HG03175 (cell line): ENCODE measurements at regions not wholly inside any gene's neighbourhood (a gene's known extent, or its start where the extent isn't known, plus 50 kb on each side); places are given as distances from the start of the nearest gene placed in this dataset.

ENCODE experiments used
- ATAC-seq: cut with Tn5 transposase; IDR thresholded peaks from one replicate; pipeline ENCODE4 v1.9.1; 2021; ENCODE audit warnings: mild to moderate bottlenecking, moderate library complexity; ENCODE audit not compliant: unreplicated experiment

DNA sequence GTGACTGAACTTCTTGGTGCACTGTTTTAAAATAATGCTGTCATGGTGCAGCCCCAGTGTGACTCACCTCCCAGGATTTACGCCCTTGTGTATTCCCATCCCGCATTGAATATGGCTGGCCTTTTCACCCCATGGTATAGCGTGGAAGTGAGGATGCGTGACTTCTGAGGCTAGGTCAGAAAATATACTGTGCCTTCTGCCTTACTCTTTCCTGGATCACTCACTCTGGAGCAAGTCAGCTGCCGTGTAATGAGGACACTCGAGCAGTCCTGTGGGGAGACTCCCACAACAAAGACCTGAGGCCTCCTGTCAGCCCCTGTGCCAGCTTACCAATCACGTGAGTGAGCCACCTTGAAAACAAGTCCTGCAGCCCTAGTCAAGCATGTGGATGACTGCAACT is 471.9 kb upstream of the KIRREL3 start:
- ATAC-seq: no peak

DNA sequence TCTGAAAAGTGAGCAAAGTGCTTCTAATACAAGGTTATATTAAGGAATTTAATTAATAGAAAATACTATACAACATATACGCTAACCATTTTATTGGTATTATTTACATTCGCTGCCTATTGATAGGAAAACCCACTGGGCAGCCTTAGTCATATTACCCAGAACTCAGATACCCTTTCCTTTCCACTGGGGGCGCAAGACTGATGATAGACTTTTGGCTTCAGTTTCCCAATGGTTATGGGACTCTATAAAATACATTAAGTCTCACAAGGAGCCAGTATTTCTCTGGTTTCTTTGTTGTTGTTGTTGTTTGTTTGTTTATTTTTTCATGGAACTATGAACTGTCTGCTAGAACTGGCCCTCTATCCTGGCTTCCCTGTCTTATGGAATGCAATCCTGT is 471.1 kb upstream of the KIRREL3 start:
- no peak for ATAC-seq

DNA sequence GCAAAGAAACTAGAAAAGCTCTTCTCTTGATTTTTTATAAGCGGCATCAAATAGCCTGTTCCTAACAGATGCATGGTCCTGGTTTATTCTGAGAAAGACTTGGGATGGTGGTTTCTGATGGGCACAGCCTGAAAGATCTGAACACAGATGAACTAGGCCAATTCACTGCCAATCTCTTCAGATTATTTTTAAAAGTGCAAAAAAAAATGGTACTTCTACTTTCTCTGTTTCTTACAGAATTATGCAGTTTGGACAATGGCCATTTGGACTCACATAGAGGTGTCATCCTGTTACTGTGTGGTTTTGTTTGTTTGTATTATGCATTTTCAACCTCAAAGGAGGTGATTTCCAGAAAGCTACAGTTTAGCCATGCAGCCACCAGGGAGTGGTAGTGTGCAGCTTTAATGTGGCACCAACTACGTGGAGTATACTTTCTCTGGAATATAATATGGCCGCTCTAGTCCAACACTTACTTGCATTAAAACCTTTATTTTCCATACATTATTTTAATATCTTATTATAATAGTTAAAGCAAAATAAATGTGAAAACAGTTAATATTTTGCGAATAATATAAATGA is 469.8 kb upstream of the KIRREL3 start:
- ATAC-seq: peak; percentile 71

DNA sequence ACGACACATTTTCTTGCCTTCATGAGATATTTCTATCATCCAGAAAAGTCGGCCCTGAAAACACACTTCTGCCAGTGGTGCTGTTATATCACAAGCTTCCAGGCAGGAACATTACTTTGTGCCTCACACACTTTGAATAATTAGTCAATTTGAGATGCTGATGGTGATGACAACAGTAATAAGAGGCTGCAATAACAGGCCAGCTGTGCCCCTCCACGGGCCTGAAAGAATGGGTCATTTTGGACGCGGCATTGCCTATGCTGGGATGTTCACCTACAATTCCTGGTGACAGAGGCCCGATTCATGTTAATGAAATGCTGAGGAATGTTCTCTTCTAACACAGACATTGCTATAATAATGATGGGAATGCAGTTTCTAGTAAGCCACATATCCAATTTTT is 463.8 kb upstream of the KIRREL3 start:
- ATAC-seq: no peak

DNA sequence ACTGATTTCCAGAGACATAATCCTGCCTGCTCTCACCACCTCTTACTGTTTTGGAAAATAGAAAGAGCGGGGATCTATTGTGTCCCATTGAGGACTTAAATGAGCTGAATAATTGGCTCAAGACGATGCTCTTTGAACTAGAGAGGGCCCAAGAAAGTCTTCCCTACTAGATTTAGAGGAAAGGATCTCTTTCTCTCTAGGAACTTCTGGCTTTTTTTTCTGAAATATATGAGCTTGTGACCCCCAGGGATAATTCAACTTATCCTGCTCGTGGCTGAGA is 461.4 kb upstream of the KIRREL3 start:
- ATAC-seq: no peak

DNA sequence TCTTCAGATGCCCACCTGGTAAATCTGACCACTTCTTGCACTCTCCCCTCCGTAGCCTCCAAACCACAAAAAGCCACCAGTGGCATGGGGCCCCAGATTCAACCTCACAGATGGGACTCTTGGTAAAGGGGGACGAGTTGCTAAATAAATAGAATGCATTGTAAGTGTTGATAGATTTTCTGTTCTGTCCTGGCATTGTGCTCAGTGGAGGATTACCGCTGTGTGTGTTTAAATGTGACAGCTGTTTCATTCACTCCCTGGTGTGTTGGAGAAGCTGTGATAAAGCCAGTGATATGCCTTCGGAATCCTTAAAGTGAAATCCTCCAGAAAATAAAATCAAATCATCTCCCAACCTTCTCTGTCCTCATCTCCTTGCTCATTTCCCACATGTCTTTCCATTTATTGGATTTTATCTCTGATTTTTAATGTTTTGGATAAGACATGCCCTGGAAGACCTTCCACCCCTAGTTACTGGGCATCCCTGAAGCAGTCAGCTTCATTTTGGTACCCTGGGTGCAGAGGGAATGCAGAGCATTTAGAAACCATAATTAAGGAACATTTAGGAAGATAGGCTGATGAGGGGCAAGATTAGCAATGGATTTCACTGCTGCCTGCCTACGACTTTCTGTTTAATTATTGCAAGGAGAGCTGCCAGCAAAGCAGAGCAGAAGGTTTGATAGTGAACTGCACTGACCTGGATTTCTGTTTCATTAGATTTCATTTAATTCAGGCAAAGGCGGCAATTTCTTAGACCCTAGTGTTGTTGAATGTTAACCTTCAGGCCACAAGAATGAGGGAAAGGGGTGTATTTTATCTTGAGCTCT is 460.9 kb upstream of the KIRREL3 start:
- ATAC-seq: no peak

DNA sequence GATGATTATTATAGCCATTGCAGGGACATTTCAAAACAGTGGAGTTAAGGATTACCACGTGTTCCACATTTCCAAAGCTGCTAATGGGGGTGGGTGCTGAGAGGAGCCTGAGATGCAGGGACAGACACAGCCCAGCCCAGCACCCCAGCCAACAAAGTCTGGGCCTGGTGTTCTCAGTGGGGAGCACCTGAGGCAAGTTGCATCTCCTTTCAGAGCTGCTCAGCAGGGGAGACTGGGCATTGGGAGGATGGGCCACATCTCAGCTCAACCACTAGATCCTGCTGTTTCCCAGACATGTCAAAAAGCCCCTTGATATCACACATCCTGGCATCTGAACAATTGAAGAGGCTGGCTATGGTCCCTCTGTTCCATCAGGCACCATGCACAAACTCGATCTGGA is 458.0 kb upstream of the KIRREL3 start:
- no peak for ATAC-seq

DNA sequence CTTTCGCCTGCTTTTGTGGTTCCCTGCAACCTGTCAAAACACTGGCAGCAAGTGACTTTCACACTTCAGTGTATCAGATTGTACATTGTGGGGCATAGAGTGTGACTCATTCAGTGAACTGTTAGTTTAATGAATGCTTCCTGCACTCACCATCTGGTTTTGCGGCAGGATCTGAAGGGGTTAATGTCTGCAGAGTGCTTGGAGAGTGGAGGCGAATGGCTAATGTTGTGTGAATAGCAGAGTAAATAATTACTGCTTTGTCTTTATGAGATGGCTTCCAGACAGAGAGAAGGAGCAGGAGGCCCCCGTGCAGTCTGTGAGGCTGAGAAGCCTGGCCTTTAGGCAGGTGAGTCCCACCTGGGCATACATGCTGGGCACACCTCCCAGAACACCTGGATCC is 454.3 kb upstream of the KIRREL3 start:
- no peak for ATAC-seq

DNA sequence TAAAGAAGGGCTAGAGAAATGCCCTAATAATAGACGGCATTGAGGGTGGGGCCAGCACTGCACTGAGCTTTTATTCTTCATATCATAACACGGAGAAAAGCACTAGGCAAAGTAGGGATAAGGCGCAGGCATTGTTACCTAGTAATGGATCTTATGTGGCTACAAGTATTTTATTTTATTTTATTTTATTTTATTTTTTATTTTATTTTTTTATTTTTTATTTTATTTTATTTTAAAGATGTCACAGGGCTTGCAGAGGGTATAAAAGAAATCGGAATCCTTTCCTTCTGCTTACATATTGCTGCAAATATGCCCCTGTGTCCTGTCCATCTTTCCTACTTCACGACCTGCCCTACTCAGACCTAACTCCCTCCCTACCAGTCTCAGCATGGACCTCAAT is 452.0 kb upstream of the KIRREL3 start:
- no peak for ATAC-seq

DNA sequence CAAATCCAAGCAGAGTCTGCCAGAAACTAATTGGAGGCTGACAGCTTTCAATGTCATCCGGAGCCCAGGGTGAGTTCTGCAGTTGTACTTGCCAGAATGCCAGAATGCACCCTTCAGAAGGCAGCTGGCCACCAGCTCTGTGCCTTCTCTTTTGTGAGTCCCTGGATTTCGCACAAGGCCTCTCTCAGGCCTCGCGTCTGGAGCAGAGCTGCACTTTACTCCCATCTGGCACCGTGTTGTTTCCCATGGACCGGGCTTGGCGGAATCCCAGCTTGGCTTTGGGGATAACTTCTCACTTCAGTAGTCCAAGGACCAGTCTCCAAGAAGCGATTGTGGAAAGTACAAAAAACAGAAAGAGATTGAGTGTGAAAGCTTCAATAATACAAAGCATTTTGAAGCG is 451.3 kb upstream of the KIRREL3 start:
- no peak for ATAC-seq

DNA sequence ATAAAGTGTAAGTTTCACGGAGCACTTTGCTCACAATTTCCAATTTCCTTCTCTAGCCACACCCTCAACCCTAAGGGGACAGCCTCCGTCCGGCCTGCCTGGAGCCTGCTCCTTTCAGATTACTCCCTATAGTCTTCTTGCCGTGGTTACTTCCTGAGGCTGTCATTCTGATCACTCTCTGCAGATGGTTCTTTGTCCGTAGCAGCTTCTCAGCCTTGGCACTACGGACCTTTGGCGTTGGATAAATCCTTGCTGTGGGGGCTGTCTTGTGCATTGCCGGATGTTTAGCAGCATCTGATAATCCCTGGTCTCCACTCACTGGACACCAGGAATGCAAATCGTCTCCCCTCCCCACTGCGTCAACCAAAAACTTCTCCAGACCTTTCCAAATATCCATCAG is 447.5 kb upstream of the KIRREL3 start:
- no peak for ATAC-seq

DNA sequence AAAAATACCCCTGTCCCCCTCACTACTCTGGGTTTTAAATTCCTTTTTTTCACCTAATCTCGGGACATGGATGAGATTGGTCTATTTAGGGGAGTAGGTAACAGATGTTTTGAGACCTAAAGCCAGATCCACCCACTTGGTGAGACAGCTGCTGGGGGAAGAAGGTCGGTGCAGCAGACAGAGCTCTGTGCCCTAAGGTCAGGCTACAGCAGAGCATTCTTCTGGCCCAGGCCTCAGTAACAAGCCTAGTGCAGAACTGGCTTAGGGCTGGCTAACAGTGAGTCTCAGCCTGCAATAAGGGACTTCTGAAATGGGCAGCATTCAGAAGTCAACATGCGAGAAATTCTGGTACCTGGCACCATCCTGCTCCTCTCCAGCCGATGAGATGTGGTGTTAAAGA is 444.9 kb upstream of the KIRREL3 start:
- ATAC-seq: no peak

DNA sequence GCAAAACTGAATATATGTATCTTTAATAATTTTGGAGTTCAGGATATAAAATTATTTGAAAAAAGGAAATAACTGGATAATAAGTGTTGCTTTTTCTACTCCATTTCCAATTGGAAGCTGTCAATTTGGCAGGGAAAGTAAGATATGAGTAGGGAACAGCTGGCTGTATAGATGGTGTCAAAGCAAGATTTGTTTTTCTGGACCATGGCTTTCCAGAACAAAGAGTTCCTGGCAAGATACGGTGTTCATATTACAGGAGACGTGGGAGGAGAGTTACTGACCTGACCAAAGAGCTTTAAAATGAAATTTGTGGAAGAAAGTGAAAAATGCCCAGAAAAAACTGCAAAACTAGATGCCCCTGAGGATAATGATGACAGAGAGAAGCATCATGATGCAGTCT is 442.7 kb upstream of the KIRREL3 start:
- no peak for ATAC-seq

DNA sequence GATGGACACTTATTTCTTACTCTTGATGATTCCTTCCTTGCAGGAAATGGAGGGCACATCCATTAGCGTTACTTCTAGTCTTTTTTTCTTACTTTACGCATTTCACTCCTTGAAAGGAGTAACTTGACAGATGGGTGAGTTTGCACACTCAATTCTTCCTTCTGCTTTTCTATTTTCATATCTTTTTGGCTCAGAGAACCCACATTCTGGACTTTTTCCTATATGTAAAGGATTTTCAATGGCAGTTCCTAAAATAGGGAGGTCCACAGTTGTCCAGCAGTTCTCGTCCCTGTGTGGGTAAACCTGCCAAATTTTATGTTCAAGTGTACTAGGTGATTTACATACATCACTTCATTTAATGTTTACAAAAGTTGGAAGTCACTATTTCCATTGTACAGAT is 440.0 kb upstream of the KIRREL3 start:
- no peak for ATAC-seq

DNA sequence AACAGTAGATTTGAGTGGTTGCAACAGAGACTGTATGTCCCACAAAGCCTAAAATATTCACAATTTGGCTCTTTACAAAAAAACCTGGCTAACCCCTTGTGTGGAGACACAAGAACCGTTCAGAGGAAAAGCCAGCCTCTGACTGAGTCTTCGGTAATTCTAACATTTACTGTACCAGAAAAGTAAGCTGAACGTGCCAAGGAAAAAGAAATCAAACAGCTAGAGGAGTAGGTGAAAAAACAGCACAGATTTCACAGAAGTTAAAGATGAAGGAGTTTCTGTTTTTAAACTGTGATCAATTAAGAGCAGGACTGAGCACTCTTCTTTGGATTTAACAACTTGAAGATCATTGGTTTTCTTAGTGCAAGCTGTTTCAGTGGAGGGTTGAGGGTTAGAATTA is 424.7 kb upstream of the KIRREL3 start:
- ATAC-seq: no peak

DNA sequence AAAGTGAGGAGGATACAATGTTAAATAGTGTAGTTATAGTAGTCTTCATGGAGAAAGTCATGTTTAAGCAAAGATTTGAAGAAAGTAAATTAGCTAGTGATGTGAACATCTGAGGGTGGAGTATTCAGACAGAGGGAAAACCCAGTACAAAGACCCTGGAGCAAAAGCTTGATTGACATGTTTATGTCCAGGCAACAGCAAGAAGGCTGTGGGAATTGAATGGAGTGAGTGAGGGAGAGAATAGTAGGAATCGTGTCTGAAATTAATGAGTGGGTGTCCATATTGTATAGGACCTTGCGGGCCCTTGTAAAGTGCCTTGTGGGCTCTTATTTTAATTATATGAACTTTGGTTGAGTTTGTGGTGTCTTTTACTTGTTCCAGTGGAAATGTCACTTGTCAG is 424.1 kb upstream of the KIRREL3 start:
- ATAC-seq: no peak

DNA sequence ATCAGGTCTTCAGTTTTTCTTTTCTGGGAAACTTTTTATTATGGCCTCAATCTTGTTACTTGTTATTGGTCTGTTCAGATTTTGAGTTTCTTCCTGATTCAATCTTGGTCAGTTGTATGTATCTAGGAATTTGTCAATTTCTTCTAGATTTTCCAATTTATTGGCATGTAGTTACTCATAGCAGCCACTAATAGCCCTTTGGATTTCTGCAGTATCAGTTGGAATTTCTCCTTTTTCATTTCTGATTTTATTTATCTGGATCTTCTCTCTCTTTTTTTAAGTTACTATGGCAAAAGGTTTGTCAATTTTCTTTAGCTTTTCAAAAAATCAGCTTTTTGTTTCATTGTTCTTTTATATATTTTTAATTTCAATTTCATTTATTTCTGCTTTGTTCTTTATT is 419.6 kb upstream of the KIRREL3 start:
- ATAC-seq: no peak

DNA sequence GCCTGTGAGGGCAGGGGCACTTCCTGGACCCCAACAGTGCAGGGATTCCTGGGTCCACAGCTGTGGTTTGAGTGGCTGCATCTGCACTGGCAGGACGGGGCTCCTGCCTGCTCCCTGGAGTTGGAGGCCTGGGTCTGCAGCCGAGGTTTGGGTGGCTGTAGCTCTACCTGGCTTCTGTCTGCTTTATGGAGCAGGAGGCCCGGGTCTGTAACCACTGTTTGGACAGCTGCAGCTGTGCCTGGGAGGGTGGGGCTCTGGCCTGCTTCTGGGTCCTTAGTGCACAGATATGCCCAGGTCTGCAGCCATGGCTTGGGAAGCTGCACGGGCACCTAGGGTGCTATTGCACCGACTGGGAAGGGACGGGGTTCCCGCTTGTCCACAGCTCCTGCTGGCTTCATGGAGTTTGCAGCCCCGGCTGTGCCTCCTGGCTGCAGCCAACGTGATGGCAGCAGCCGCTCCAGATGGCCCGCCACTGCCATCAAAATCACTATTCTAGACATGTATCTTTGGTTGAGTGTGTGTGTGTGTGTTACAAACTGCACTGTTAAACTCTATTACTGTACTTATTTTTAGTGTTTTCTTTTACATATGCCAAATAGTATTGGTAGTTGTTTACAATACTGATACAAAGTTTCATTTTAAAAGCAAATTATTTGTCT is 412.3 kb upstream of the KIRREL3 start:
- ATAC-seq: no peak

DNA sequence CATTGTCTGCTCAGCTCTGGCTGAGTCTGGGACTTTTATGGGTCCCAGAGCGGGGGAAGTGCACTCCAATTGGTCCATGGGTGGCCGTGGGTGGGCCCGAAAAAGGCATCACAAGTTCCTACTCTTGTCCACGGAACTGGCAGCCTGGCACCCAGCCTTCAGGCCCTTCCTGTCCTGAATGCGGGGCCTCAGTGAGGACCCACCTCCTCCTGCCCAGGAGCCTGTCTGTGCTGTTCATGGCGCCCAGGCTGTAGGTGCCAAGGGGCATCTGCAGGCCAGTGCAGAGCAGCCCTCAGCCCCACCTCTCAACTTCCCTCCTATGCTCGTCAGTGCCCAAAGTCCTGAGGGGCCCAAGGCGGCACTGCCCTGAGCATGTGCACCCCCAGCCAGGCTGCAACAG is 411.7 kb upstream of the KIRREL3 start:
- ATAC-seq: no peak

DNA sequence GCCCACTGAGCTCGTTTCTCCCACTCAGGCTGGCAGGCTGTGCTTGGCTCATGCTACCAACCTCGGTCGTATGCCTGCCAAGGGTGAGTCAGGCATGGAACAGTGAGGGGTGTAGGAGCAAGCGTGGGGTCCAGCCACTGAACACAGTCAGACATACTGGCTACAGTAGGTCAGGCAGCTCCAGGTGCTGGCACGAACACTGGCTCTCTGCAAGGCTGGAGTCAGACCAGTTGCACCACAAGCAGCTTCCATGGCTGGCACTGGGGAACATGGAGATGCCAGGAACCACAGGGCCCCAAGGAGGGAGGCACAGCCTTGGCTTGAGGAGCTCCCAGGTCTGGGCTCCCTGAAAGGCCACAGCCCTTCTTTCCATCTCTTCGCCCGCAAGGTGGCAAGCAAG is 410.7 kb upstream of the KIRREL3 start:
- no peak for ATAC-seq

DNA sequence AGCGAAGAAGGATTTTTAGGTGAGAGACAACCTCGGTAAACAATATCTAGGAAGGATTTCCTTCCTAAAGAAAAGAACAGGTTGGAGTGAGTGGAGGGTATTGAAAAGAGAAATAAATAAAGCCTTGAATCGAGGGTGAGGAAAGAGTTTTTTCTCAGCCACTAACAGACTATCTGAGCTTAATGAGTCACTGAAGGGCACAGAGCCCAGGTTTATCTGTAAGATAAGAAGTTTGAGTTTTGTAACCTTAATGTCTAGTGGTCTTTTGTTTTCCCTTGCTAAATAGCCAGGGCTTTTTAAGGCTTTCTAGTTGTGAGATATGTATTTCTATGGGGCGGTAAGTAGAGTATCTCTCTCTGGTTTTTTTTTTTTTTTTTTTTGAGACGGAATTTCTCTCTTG is 394.5 kb upstream of the KIRREL3 start:
- ATAC-seq: no peak

DNA sequence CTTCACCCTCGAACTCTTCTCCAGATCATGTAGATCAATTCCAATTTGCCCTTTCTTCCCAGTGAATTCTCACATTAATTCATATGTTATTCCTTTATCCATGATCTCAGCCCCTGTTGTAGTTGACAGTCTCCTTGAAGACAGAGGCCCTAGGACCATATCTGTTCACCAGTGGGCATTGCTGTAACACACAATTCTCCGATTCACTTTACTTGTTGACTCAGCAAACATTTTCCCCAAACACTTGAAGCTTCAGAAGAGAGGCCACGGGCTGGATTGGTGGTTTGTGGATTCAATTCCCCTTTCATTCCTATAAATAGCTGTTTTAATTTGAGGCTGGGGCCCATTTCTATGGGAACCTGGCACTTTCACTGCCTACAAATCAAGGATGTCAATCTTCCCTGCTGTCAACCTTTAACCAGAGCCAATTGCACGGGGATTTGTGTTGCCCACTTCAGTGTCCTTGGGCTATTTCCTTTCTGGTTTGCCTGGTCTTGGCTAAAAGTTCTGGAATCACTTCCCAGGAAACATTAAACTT is 393.0 kb upstream of the KIRREL3 start:
- ATAC-seq: no peak
